Colon (tissue), 2 donors: ENCODE measurements at regions not wholly inside any gene's neighbourhood (a gene's known extent, or its start where the extent isn't known, plus 50 kb on each side); places are given as distances from the start of the nearest gene placed in this dataset.

ENCODE experiments used
- FAIRE-seq: peaks from 2 replicates; lab custom pipeline; 2012; peaks lifted over from hg19 to GRCh38; lab: Jason Lieb, UNC
- donor health status: control.
- donor health status: control.

DNA sequence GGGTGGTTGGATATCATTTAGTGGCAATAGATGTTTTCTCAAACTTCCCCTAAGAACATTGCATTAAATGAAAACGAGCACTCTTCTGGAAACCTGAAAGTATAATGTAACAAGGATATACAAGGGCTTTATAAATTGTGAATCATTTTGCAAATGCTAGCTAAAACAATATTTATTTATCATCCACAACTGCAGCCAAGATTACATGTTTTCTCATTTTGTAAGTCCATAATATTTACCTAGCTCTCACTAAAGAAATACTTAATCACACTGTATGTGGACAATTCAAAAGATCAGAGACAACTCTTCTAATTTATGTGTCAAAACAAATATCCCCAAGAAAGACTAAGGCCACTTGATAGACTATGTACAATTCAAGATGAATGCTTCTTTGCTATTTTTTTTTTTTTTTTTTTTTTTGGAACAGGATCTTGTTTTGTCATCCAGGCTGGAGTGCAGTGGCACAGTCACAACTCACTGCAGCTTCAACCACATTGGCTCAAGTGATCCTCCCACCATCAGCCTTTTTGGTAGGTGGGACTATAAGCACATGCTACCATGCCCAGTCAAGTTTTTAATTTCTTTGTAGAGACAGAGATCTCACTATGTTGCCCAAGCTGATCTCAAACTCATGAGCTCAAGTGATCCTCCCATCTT lies 427.7 kb upstream of the THBS1 start:
- no peak for FAIRE-seq

DNA sequence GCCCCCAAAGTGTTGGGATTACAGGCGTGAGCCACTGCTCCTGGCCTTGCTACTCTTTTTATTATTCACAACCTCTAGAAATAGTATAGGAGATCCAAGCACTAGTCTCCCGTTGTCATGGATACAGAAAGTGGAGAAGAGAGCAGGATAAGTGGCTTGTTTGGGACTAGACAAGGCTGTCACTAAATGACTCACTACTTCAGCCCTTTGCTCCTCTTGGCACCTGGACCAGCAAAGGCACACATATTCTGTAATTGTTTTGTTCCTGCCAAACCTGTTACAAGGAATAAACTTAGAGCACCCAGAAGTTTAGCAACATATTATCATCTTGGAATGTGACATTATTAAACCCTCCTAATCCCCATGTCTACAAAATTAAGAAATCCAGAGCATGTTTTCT lies 427.2 kb upstream of the THBS1 start:
- no peak for FAIRE-seq

DNA sequence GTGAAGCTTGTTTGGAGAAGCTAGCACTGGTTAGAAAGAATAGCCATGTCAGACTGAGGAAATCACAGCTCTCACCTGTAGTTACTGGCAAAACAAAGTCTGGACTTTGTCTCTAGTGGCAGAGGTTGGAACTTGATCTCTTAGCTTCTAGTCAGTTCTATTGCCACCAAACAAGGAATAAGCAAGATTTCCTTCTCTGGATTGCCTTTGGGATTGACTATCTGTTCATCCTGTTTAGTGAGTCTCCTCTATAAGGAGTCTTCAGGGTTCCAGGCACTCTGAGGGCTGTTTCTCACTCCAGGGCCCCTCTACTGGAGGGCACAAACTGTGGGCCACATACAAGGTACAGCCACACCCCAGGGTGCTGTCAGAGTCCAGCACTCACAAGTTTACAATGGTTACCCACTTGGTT lies 426.6 kb upstream of the THBS1 start:
- FAIRE-seq: no peak

DNA sequence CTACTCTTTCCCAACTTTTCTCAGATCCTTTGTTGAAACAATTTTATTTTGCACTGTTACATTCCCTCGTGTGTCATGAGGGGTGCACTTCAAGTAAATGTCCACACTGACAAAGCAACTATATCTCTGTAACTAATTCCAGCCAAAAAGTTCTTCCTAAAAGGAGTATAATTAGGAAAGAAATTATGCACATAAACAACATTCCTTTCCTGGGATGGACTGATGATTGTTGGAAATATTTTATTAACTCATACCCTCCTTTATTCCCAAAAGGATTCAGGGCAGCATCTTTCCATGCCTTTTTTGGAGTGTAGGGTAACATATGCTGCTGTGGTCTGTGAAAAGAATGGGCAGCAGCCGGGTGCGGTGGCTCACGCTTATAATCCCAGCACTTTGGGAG lies 426.1 kb upstream of the THBS1 start:
- no peak for FAIRE-seq

DNA sequence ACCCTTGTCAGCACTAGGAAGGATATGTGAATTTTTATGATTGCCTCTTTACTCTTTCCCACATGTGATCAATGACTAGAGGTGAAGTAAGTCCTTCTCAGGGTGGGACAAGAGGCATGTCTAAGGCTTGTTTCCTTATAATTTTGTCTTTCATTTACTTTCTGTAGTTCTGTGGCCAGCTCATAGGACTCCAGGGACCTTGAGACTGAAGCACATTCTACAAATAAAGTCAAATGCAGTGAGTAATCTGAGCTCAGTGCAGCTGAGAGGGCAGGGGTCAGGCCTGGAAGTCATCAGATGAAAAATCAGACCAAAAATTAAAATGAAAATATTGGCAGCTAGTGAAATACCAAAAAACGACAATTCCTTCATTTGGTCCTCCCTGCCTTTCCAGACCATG lies 424.7 kb upstream of the THBS1 start:
- FAIRE-seq: no peak

DNA sequence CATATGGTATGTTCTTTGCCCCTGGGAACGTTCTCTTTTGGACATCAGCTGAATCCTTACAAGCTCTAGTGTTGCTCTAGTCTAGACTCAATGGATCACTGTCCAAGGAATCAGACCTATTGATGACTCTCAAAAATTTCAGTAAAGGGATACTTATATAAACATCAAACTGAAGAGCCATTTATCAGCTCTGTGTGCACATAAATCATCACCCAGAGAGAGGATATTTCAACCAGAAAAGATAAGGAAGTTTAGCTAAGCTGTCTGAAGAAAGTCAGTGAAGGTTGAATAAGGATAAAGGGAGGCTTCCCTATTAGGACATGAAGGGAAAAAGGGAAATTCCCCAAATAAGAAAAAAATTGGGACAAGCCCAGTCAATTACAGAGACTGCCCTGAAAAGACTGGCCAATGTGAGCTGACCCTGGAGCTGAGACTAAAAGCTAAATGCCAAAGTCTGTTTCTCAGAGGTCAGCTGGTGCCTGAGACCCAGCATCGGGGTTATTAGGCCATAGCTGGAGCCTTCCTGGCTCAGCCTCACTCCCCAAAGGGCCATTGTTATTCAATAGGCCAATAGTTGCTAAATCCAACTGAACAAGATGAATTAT lies 424.1 kb upstream of the THBS1 start:
- no peak for FAIRE-seq

DNA sequence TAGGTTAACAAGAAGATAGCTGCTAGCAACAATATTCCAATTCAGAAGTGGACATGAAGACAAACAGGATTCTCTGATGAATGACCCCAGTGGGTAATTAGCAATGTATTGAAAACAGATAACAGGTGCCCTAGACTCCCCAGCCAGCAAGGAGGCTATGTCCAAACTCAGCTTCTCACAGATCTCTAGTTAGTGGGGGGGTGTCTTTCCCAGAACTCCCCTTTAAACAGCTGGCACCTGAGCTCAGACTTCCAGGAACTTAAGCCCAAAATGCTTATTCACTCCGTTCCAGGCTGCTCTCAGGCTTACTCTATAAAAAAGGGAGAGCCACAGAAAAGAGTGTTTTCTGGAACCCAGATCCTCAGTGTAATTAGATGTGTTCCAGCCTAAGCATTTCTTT lies 423.0 kb upstream of the THBS1 start:
- no peak for FAIRE-seq

DNA sequence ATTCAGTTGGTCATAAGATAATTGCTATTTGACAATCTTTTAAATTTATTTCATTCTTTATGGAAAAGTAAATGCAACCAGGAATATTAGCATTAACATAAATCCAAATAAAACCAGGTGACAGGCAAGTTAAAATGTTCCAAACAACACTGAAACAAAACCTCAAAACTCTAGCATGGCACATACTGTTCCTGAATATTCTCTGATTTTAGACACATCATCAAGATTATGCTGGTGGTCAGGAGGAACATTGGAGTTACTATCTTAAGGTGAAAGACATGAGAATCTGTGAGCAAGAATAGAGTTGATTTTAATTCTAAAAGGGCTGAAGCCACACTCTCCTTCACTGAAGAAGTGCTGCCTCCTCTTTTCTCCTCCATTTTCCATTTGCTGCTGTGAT lies 421.0 kb upstream of the THBS1 start:
- no peak for FAIRE-seq

DNA sequence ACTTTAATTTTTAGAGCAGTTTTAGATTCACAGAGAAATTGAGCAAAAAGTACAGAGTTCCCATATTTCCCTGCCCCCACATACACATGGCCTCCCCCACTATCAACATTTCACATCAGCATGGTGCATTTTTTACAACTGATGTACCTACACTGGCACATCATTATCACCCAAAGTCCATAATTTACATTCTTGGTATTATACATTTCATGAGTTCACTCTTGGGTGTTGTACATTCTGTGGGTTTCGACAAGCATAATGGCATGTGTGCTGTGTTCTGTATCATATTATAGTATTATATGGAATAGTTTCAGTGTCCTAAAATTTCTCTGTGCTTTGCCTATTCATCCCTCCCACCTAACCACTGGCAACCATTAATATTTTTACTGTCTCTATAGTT lies 419.8 kb upstream of the THBS1 start:
- FAIRE-seq: no peak

DNA sequence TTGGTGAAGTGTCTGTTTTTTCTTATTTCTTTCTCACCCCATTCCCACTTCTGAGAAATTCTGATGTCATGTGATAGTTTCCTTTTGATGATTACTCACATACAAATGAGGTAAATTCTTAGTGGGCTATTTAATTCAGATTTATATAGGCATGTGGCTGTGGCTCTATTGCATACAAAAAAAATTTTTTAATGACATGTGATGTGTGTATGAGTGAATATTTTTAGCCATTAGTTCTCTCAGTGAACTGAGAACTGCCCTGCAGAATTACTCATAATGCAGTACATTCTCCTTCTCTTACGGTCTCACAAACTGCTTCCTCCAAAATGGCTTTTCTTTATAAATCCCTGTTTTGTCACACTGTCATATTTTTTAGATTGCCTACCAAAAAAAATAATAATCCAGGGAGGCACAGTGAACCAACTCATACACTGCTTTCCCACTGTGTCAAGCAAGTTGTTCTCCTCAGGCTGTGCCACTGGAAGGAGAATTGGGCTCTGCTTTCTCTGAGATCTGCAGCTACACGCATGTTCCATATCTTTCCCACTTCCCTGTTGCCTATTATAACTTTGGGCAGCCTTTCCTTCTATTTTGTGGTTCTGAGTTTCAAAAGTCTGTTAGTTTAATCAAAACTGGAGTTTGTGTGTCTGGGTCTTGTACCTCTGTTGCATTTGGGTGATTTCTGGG lies 415.7 kb upstream of the THBS1 start:
- FAIRE-seq: no peak

DNA sequence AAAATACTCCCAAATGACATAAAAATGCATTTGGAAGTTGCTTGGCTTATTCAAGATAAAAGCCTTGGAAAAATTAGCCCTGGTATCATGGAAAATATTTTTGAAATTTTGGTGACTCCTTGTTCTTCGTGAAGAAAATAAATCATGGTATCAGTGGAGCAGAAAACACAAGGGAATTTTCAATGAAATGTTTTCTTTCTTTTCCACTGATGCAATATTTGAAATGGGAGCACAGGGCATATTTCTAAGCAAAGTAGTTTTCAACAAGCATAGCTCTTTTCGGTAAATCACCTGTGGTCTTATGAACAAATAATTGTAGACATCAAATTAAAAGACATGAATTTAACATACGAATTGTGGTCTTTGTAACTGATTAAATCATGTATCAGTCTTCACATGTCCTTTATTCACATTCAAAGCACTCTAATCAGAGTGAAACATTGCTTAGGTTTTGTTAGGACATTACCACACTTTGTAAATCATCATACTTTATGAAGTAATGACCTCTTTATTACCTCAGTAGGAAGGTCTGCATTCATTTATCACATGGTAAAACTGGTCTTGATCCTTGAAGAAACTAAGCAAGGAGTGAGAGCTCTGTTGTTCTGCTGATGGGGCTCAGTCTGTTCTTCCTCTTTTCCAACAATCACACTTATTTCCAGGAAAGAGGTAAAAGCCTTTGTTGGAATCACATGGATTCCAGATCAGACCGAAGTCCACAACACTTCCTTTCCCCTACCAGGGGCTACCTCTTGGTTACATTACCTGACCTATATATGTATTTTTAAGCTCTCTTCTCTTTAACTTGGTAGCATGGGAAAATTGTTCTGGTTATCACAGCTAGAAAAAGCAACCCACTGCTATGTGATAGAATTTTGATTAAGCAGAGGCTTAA lies 413.5 kb upstream of the THBS1 start:
- FAIRE-seq: no peak

DNA sequence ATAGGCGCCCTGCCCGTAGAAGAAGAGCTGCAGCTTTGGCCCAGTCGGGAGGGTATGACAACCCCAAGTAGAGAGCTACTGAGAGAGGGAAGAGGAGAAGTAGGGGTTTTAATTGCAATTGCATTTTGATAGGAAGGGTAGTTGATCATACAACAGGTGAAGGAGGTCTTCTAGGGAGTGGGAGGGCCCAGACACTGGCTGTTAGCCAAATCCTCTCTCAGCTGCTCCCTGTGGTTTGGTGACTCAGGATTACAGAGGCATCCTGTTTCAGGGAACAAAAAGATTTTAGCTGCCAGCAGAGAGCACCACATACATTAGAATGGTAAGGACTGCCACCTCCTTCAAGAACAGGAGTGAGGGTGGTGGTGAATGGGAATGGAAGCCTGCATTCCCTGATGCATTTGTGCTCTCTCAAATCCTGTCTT lies 408.9 kb upstream of the THBS1 start:
- no peak for FAIRE-seq

DNA sequence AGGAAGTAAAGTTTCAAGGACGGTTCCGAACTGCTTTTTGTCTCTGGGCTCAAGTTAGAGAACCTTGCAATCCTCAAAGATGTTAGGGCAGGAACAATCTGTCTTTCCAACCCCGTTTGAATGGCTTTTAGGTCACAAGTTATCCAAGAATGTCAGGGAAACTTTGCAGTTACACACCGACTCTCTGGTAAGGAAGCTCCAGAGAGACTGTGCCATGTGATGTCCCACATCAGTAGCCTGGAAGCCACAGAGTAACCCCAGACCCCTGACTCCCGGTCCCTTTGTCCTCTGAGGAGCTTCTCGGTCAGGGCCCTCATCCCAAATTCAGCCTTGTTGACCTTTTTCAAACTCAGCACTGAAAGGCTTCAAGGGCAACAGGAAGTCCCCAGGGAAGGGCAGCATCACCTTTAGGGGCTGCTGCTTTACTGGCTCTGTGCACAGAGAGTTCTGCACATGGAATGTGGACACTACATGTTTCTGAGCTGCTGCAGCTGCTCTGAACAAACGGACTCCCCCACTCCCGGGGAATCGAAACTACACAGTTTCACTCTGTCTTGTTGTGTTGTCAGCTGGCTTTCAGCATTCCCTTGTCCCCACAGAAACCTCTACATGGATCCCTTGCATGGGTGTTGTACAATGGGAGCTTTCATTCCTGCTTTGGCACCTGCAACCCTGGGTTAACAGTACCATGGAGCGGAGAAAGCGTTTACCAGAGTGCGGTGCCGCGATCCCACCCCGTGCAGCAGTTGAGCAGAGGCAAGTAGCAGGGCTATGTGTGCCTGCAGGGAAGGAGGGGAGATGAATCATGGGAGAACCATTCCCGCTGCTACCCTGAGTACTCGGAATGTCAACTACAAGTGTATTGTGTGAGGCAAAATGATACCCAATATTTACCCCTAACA lies 408.2 kb upstream of the THBS1 start:
- FAIRE-seq: no peak

DNA sequence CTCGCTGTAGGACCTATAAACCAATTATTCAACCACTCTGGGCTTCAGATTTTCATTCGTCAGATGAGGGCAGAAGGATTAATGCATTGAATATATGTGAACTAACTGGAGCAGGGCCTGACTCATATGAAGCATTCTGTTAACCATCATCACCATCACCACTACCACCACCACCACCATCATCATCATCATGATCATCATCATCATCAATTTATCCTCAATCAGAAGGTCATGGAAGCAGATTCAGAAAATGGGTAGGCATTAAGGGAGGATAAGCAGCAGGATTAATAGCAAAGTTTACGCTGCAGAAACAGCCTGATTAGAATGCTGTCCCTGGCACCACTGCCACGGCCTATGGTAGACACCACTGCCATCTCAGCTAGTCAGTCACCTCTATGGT lies 407.5 kb upstream of the THBS1 start:
- no peak for FAIRE-seq

DNA sequence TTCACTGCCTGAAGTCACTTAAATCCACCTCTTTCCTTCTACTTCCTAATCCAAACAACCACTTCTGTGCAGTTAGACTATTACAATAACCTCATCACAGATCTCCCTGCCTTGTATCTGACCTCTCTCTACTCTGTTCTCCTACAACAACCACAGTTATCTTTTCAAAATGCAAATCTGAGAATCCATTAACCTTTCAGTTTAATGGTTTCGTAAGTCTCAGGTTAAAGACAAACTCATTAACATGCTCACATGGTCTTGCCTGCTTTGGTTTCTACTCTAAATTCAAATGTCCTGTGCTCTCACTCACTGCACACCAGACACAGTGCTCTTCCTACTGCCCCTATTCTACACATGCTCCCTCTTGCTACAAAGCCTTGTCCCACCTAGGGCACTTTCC lies 406.5 kb upstream of the THBS1 start:
- no peak for FAIRE-seq

DNA sequence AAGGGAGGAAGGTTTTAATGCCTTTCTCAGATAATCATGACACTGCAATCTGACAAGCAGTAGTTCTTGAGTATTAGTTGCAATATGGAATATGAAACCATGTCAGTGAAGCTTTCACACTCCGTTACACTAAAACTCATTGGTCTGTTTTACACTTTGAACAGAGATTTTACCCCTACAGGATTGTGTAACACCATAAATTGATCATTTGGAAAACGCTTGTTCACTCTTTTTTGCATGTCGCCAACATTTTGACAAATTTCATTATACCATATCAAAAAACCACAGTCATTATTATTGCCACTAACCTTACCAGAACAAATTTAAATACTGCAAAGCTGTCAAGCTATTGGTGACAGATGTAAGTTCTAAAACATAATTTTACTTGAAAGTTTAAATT lies 404.8 kb upstream of the THBS1 start:
- FAIRE-seq: no peak

DNA sequence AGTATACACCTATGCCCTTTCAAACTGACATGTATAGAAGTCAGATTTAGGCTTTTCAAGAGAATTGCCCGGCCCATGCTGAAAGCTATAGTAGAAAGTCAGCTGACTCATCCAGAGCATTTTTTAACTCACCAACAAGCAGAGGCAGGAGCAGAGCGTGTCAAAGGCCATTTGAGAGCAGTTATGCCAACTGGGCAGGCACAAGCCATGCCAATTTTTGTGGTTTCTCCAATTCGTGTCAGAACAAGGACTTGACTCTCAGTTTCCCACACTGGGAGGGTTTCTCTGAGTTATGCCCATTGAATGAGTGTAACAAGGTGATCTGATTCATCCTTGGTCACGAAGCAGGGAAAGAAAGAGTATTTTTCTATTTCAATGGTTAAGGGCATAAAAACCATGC lies 403.3 kb upstream of the THBS1 start:
- no peak for FAIRE-seq

DNA sequence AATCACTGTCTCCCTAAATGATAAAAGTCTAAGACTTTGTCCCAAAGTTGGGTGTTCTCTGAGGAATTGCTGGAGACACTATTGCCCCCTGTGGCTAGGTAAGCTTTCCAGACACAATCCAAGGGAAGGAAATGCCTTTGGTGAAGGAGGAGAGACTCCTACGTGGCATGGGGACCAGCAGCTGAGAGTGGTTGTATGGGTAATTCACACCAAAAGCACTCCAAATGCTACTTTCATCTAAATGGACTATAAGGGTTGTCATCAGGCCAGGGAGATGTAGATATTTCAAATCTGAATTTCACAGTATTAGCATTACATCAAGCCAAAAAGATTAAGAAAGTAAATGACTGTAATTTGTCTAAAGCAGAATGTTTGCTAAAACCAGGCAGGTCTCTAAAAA lies 400.8 kb upstream of the THBS1 start:
- FAIRE-seq: no peak

DNA sequence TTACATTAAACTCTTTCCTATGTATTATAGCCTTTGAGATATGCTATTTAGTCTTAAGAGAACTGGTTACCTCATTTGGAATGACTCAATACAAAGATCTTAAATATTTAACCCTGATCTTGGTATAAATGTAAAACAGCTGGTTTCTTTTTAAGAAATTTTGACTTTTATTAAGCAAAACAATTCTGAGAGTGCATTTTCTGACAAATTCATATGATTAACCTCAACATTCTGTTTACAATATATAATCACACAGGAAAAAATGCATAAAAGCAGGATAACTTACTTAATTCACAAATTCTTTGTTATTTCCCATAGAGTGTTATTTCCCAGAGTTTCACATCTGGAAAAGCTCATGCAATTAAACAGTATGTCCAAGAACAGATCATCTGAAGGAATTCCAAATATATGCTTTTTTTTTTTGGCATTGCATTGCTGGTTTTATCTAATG lies 400.4 kb upstream of the THBS1 start:
- FAIRE-seq: no peak

DNA sequence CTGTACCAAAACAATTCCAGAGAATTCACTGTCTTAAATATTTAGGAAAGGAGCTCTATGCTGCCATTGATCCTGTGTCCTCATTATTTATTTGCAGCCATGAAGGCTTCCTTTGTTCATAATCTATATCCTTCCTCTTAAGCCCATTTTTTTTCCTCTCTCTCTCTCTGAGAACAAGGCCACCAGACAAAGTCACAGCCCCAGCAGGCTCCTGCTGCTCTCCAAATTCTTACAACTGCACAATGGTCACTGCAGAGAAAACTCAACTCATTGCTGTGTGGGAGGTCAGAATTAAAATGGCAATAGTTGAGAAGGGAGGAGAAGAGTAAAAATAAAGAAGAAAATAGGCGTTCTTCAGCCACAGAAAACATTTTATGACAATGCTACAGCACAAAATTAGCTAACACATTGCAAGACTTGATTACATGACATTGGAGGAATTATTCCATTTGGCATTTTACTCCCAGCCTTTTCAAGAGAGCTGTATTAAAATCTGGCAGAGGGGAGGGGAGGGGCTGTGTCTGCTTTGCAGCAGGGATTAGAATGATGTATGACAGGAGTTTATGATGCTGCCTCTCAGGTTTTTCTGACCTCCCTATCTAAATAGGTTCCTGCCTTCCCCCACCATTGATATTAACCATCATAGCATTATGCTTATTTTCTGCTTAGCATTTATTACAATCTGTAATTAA lies 399.7 kb upstream of the THBS1 start:
- FAIRE-seq: no peak

DNA sequence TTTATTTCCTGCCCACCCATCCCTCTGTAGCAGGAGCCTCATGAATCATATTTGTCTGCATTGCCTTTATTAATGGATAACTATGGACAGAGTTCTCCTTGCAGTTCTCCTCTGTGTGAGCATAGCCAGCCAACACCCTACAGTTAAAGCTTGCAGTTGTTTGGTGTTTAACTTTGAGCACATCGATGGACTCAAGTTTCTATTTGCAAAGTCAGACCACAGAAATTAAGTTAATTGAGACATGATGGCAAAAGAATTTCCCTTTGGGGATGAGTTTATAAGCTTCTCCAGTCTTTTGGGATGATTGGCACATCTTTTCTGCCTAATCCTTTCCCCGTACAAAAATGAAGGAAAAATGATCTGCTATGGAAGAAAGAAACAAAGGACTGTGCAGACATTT lies 398.9 kb upstream of the THBS1 start:
- no peak for FAIRE-seq
